ENCODE measurements at regions not wholly inside any gene's neighbourhood (a gene's known extent, or its start where the extent isn't known, plus 50 kb on each side); places are given as distances from the start of the nearest gene placed in this dataset.
A peak's percentile ranks its signal among the peaks of the same experiment; 100 is the strongest.

- no peaks in the 10 kb centered on the region for H4K20me1 ChIP-seq (ENCODE audit: insufficient read depth, low read length)
- intact Hi-C loops (cut with micrococcal nuclease; ENCODE audit: unreplicated experiment) (no loop called here), in situ Hi-C loops (cut with HindIII; ENCODE audit: extremely low pct_ligation_motif_present, low pct_unique_long_range_greater_than_20kb) (no loop called here)
- ChIA-PET POLR2A (no interaction called here), CTCF (ENCODE audit: low intra/inter-chr PET ratio, low total read pairs) (no interaction called here)
- no peak overlapping the region for H3K4me2 ChIP-seq (ENCODE audit: low read depth, low read length)
- no peak overlapping the region for H3K4me3 ChIP-seq (replicated peaks in 1 of 3; ENCODE audit: insufficient read depth in 1 of 3, low read depth in 2 of 3, low read length in 3 of 3)
- peaks cover 35% of the 10 kb centered on the region for H3K4me1 ChIP-seq (ENCODE audit: insufficient read depth, low read length)
- TF ChIP-seq BCL6 (CRISPR knock-in tag; IDR thresholded peaks at IDR 0.05) (no peak), PBX3 (CRISPR knock-in tag; IDR thresholded peaks at IDR 0.05; ENCODE audit: borderline replicate concordance) (no peak), SNAI1 (CRISPR knock-in tag; IDR thresholded peaks at IDR 0.05; ENCODE audit: borderline replicate concordance) (no peak), MAZ (IDR thresholded peaks at IDR 0.05; ENCODE audit: borderline replicate concordance, low read depth, low read length) (no peak), MAZ (CRISPR knock-in tag; IDR thresholded peaks at IDR 0.05; ENCODE audit: low read depth) (peak; percentile 4; the same call in 1 of the 2 replicates)
- WGBS (ENCODE audit: low lambda C conversion rate) = 95% methylated on average over 12 of the region's 14 CpGs
- ATAC-seq (no peak), DNase-seq (ENCODE audit: low spot score) (no peak), FAIRE-seq (no peak)
- H3K79me2 ChIP-seq (ENCODE audit: insufficient read depth, low read length) = no peaks in the 10 kb centered on the region
- BruUV-seq (replicated peaks) = no TSS peak
- no peaks in the 10 kb centered on the region; a peak in 2 of 5 replicates for H3K27me3 ChIP-seq (ENCODE audit: control insufficient read depth in 1 of 2, insufficient read depth in 2 of 2, low read length in 2 of 2)
- H3K27ac ChIP-seq (ENCODE audit: extremely low read length, insufficient read depth, low read length) = no peak overlapping the region
- H2AFZ ChIP-seq (ENCODE audit: low read length) = no peak overlapping the region
- H3K9me3 ChIP-seq (ENCODE audit: low read length) = 0 out of 2 replicates have a peak, but pooled peaks cover 6% of the 10 kb centered on the region
- H3K9ac ChIP-seq (ENCODE audit: insufficient read depth, low read depth, low read length) = no peak overlapping the region
- no peaks in the 10 kb centered on the region for H3K36me3 ChIP-seq (replicated peaks in 1 of 2; ENCODE audit: control insufficient read depth in 1 of 2, insufficient read depth in 2 of 2, low read length in 2 of 2)
Measured at GRCh38 chr14:103214461-103214958, 91.2 kb downstream of the TNFAIP2 start.

GRCh38 chr14:103216399-103216798 lies 93.1 kb downstream of the TNFAIP2 start:
- POLR2A ChIA-PET = interaction anchor here (1.1 kb wide), 1 partner anchor 30 kb away, joined by 4 read pairs; no protein-coding TSS in a partner anchor
- Histone ChIP-seq H3K4me2 (ENCODE audit: low read depth, low read length) (no peak overlapping the region), H2AFZ (ENCODE audit: low read length) (no peak overlapping the region), H3K9ac (ENCODE audit: insufficient read depth, low read depth, low read length) (no peak overlapping the region), H4K20me1 (ENCODE audit: insufficient read depth, low read length) (no peaks in the 10 kb centered on the region), H3K27me3 (ENCODE audit: control insufficient read depth in 1 of 2, insufficient read depth in 2 of 2, low read length in 2 of 2) (no peaks in the 10 kb centered on the region; a peak in 2 of 5 replicates), H3K4me1 (ENCODE audit: insufficient read depth, low read length) (peaks cover 29% of the 10 kb centered on the region), H3K36me3 (replicated peaks in 1 of 2; ENCODE audit: control insufficient read depth in 1 of 2, insufficient read depth in 2 of 2, low read length in 2 of 2) (no peaks in the 10 kb centered on the region), H3K4me3 (replicated peaks in 1 of 3; ENCODE audit: insufficient read depth in 1 of 3, low read depth in 2 of 3, low read length in 3 of 3) (no peak overlapping the region), H3K9me3 (ENCODE audit: low read length) (0 out of 2 replicates have a peak, but pooled peaks cover 6% of the 10 kb centered on the region), H3K27ac (ENCODE audit: extremely low read length, insufficient read depth, low read length) (no peak overlapping the region), H3K79me2 (ENCODE audit: insufficient read depth, low read length) (no peaks in the 10 kb centered on the region)
- FAIRE-seq (no peak), ATAC-seq (no peak), DNase-seq (ENCODE audit: low spot score) (no peak)
- no TSS peak for BruUV-seq (replicated peaks)
- WGBS (ENCODE audit: low lambda C conversion rate) = 92% methylated on average over 6 of the region's 10 CpGs
- in situ Hi-C loops (cut with HindIII; ENCODE audit: extremely low pct_ligation_motif_present, low pct_unique_long_range_greater_than_20kb) (no loop called here), intact Hi-C loops (cut with micrococcal nuclease; ENCODE audit: unreplicated experiment) (no loop called here)
- CTCF ChIA-PET (ENCODE audit: low intra/inter-chr PET ratio, low total read pairs) = no interaction called here
- TF ChIP-seq AKAP8 (CRISPR knock-in tag; IDR thresholded peaks at IDR 0.05) (no peak), ZNF382 (CRISPR knock-in tag; IDR thresholded peaks at IDR 0.05; ENCODE audit: borderline replicate concordance) (no peak), ZNF713 (CRISPR knock-in tag; IDR thresholded peaks at IDR 0.05) (no peak), MAF1 (CRISPR knock-in tag; IDR thresholded peaks at IDR 0.05; ENCODE audit: borderline replicate concordance) (no peak), FOXO1 (CRISPR knock-in tag; IDR thresholded peaks at IDR 0.05) (no peak), MZF1 (CRISPR knock-in tag; IDR thresholded peaks at IDR 0.05; ENCODE audit: borderline replicate concordance) (no peak), HMGA1 (CRISPR knock-in tag; conservative IDR thresholded peaks at IDR 0.05) (no peak), FOSL1 (CRISPR knock-in tag; IDR thresholded peaks at IDR 0.05; ENCODE audit: borderline replicate concordance) (no peak), CTCF (CRISPR knock-in tag; IDR thresholded peaks at IDR 0.05) (no peak), XRCC5 (optimal IDR thresholded peaks at IDR 0.05; ENCODE audit: low read length) (no peak), GABPA (IDR thresholded peaks at IDR 0.05; ENCODE audit: low read depth, low read length) (no peak), GABPA (CRISPR knock-in tag; IDR thresholded peaks at IDR 0.05; ENCODE audit: low read depth) (no peak), RXRA (CRISPR knock-in tag; IDR thresholded peaks at IDR 0.05) (no peak), ZNF101 (CRISPR knock-in tag; IDR thresholded peaks at IDR 0.05; ENCODE audit: borderline replicate concordance, low read depth) (no peak)

Measured in HepG2 (cell line).